A673 (cell line): ENCODE measurements at regions not wholly inside any gene's neighbourhood (a gene's known extent, or its start where the extent isn't known, plus 50 kb on each side); places are given as distances from the start of the nearest gene placed in this dataset.

Experiments
- BruUV-seq: library from RNA; stranded (reverse); fragments of 400-500 nt; replicated peaks from 2 replicates; lab custom pipeline; 2021; lab: Mats Ljungman, UMichigan
- CTCF ChIA-PET: fragments of 300-600 bp; sonication (Branson Sonifier 250); formaldehyde crosslinking; loops from one replicate; lab custom pipeline; 2022; ENCODE audit warnings: antibody characterized with exemption; lab: Charles Lee
- POLR2A ChIA-PET: fragments of 300-600 bp; sonication (Branson Sonifier 250); formaldehyde crosslinking; loops from one replicate; lab custom pipeline; 2022; ENCODE audit warnings: antibody characterized with exemption; ENCODE audit not compliant: low non-redundant PET; lab: Charles Lee
- DNase-seq: peaks from one replicate; pipeline ENCODE4 v3.0.0-alpha.2; 2015; ENCODE audit warnings: low spot score
- H3K27ac ChIP-seq: fragments of 200-600 bp; sonication (generic); 2 replicates; pipeline ENCODE4 v1.5.1; 2016; ENCODE audit warnings: mixed run types, low read depth, mild to moderate bottlenecking, mixed read lengths, antibody characterized with exemption, low read length; ENCODE audit not compliant: poor library complexity, severe bottlenecking
- H3K27me3 ChIP-seq: fragments of 200-600 bp; sonication (generic); replicated peaks from 2 replicates; pipeline ENCODE4 v1.6.1; 2017; ENCODE audit warnings: mixed run types, low read depth, mild to moderate bottlenecking, mixed read lengths, antibody characterized with exemption, low read length; ENCODE audit not compliant: insufficient read depth, poor library complexity
- H3K36me3 ChIP-seq: fragments of 200-600 bp; sonication (generic); 2 replicates; pipeline ENCODE4 v1.6.1; 2016; ENCODE audit warnings: mixed run types, mild to moderate bottlenecking, mixed read lengths, antibody characterized with exemption, low read length; ENCODE audit not compliant: insufficient read depth, poor library complexity, severe bottlenecking
- H3K4me1 ChIP-seq: fragments of 200-600 bp; sonication (generic); 2 replicates; pipeline ENCODE4 v1.6.1; 2017; ENCODE audit warnings: mixed run types, mild to moderate bottlenecking, mixed read lengths, antibody characterized with exemption, low read length; ENCODE audit not compliant: insufficient read depth, poor library complexity, severe bottlenecking
- H3K4me3 ChIP-seq: fragments of 200-600 bp; sonication (generic); 2 replicates; pipeline ENCODE4 v1.5.1; 2016; ENCODE audit warnings: low read depth, mixed run types, mild to moderate bottlenecking, mixed read lengths, low read length; ENCODE audit not compliant: poor library complexity, severe bottlenecking
- H3K9me3 ChIP-seq: fragments of 200-600 bp; sonication (generic); 2 replicates; pipeline ENCODE4 v1.6.1; 2016; ENCODE audit warnings: mixed run types, low read depth, mild to moderate bottlenecking, mixed read lengths, antibody characterized with exemption, low read length; ENCODE audit not compliant: poor library complexity, severe bottlenecking
- CTCF ChIP-seq: fragments of 300-800, 200-600 bp; sonication (generic); conservative IDR thresholded peaks from 2 replicates; pipeline ENCODE4 v1.5.1; 2017; ENCODE audit warnings: low read depth, mild to moderate bottlenecking, antibody characterized with exemption, low read length, moderate library complexity, mixed read lengths
- EZH2 ChIP-seq: fragments of 200-600 bp; sonication (generic); IDR thresholded peaks from 2 replicates; pipeline ENCODE4 v1.6.1; 2017; ENCODE audit warnings: borderline replicate concordance, low read depth, mild to moderate bottlenecking, mixed read lengths, antibody characterized with exemption, low read length; ENCODE audit not compliant: poor library complexity, severe bottlenecking
- intact Hi-C: fragments of 100-400 bp; cut with micrococcal nuclease; formaldehyde crosslinking; loops from one replicate; pipeline ENCODE4 v1.10.0; 2022; ENCODE audit not compliant: unreplicated experiment

GRCh38 chr7:47724335-47724982, 142.5 kb upstream of the TNS3 start:
- intact Hi-C loops: no loop called here
- POLR2A ChIA-PET: no interaction called here

DNA sequence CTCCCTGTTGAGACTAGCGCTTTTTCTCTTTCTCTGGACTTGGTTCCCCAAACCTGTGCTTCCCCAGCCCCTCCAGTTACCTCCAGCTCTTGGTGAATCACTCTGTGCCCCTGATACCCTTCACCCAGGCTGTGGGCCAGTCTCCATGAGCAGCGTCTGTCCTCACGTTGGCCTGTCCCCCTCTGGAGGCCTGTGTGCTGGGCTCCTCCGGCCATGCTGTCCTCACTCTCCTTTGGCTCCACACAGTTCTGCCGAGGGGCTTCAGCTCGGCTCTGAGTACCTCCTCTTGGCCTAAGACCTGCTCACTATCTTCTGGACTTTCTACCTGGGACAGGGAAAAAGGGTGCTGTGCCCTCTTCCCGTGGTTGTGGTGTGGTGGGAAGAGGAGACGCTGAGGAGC, 140.2 kb upstream of the TNS3 start:
- Histone ChIP-seq H3K27ac (no peak overlapping the region), H3K27me3 (peaks cover 5% of the 10 kb centered on the region), H3K9me3 (no peaks in the 10 kb centered on the region), H3K4me1 (no peaks in the 10 kb centered on the region), H3K4me3 (no peak overlapping the region), H3K36me3 (no peaks in the 10 kb centered on the region)
- TF ChIP-seq EZH2 (no peak), CTCF (no peak)
- intact Hi-C loops: no loop called here
- no TSS peak for BruUV-seq
- ChIA-PET POLR2A (no interaction called here), CTCF (no interaction called here)
- no peak for DNase-seq

More at GRCh38 chr7:47724335-47724982, 142.5 kb upstream of the TNS3 start:
- no peak overlapping the region for H3K4me3 ChIP-seq
- BruUV-seq: no TSS peak
- no peaks in the 10 kb centered on the region for H3K9me3 ChIP-seq
- DNase-seq: no peak
- H3K36me3 ChIP-seq: no peaks in the 10 kb centered on the region
- H3K27me3 ChIP-seq: peaks cover 16% of the 10 kb centered on the region
- H3K27ac ChIP-seq: no peak overlapping the region
- no peaks in the 10 kb centered on the region for H3K4me1 ChIP-seq
- CTCF ChIA-PET: no interaction called here
- TF ChIP-seq EZH2: no peak

DNA sequence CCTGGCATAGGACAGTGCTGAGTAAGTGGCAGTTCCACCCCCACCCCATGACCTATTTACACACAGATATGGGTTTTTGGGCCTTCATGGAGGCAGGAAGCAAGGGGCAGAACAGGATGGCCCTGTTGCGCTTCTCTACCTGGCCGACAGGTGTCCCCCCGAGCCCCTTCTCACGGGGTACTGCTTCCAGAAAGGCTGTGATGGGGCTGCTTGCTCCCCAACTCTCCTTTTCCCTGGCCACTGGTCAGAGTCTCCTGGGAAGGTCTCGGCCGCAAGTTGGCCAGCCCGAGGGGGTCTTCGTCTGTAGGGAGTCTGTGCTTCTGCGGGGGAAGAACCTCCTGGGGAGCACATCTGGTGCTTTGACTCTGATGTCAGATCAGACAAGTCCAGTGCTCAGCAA, 139.8 kb upstream of the TNS3 start:
- H3K27me3 ChIP-seq: peaks cover 5% of the 10 kb centered on the region
- POLR2A ChIA-PET: no interaction called here
- no peaks in the 10 kb centered on the region for H3K36me3 ChIP-seq
- intact Hi-C loops: no loop called here
- no peak overlapping the region for H3K27ac ChIP-seq
- no peak for TF ChIP-seq CTCF
- no peak for TF ChIP-seq EZH2
- no peaks in the 10 kb centered on the region for H3K9me3 ChIP-seq
- no peak overlapping the region for H3K4me3 ChIP-seq
- H3K4me1 ChIP-seq: no peaks in the 10 kb centered on the region
- no TSS peak for BruUV-seq
- CTCF ChIA-PET: no interaction called here
- DNase-seq: no peak

DNA sequence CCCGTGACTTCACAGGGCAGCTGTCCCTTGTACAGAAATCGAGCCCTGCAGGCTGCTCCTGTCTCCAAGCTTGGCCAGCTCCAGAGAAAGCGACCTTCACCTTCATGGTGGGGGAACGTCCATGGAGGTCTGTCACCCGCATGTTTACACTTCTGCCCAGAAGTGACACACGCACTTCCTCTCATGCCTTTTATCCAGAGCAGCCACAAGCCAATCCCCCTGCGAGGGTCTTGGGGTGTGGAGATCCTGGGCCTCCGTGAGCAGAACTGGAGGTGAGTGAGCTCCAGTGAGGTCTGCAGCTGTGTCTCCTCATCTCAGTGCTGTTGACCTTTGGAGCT, 139.0 kb upstream of the TNS3 start:
- H3K4me3 ChIP-seq: no peak overlapping the region
- intact Hi-C loops: no loop called here
- CTCF ChIA-PET: no interaction called here
- no peaks in the 10 kb centered on the region for H3K36me3 ChIP-seq
- H3K9me3 ChIP-seq: no peaks in the 10 kb centered on the region
- no peak for DNase-seq
- POLR2A ChIA-PET: no interaction called here
- no peaks in the 10 kb centered on the region for H3K4me1 ChIP-seq
- TF ChIP-seq CTCF (no peak), EZH2 (no peak)
- H3K27me3 ChIP-seq: peaks cover 5% of the 10 kb centered on the region
- no peak overlapping the region for H3K27ac ChIP-seq
- BruUV-seq: no TSS peak
